Smooth muscle cell (in vitro differentiated cells): ENCODE measurements at regions not wholly inside any gene's neighbourhood (a gene's known extent, or its start where the extent isn't known, plus 50 kb on each side); places are given as distances from the start of the nearest gene placed in this dataset.
"Not testable (repeated sequence)": the region's sequence is repeated elsewhere in the genome, so short reads cannot be mapped to it uniquely, and the experiment has no call there.

Source experiments
- DNase-seq: peaks from one replicate; lab custom pipeline; 2025; ENCODE audit not compliant: unreplicated experiment; lab: John Stamatoyannopoulos, UW
- H2AFZ ChIP-seq: fragments of 200-600 bp; sonication (generic); 2 replicates; pipeline ENCODE4 v1.6.0; 2016; ENCODE audit warnings: antibody characterized with exemption, low read depth, mild to moderate bottlenecking
- H3F3A ChIP-seq: fragments of 200-600 bp; sonication (generic); 2 replicates; pipeline ENCODE4 v1.6.0; 2017; ENCODE audit warnings: antibody characterized with exemption, low read depth
- H3K27ac ChIP-seq: fragments of 200-600 bp; sonication (generic); 2 replicates; pipeline ENCODE4 v1.5.1; 2016; ENCODE audit warnings: low read depth, mild to moderate bottlenecking
- H3K27me3 ChIP-seq: fragments of 200-600 bp; sonication (generic); 2 replicates; pipeline ENCODE4 v1.6.1; 2016; ENCODE audit warnings: low read depth, mild to moderate bottlenecking
- H3K36me3 ChIP-seq: fragments of 200-600 bp; sonication (generic); 2 replicates; pipeline ENCODE4 v1.5.1; 2016; ENCODE audit warnings: low read depth
- H3K4me1 ChIP-seq: fragments of 200-600 bp; sonication (generic); 2 replicates; pipeline ENCODE4 v1.5.1; 2016; ENCODE audit warnings: low read depth
- H3K4me2 ChIP-seq: fragments of 200-600 bp; sonication (generic); 2 replicates; pipeline ENCODE4 v1.6.0; 2016; ENCODE audit warnings: mild to moderate bottlenecking
- H3K4me3 ChIP-seq: fragments of 200-600 bp; sonication (generic); 2 replicates; pipeline ENCODE4 v1.5.1; 2016; ENCODE audit warnings: mild to moderate bottlenecking
- H3K79me2 ChIP-seq: fragments of 200-600 bp; sonication (generic); 2 replicates; pipeline ENCODE4 v1.6.0; 2016; ENCODE audit warnings: low read depth, mild to moderate bottlenecking
- H3K9ac ChIP-seq: fragments of 200-600 bp; sonication (generic); 2 replicates; pipeline ENCODE4 v1.6.0; 2016; ENCODE audit warnings: low read depth
- H3K9me3 ChIP-seq: fragments of 200-600 bp; sonication (generic); replicated peaks from 2 replicates; pipeline ENCODE4 v1.5.1; 2016; ENCODE audit warnings: low read depth
- H4K20me1 ChIP-seq: fragments of 200-600 bp; sonication (generic); 2 replicates; pipeline ENCODE4 v1.6.0; 2016; ENCODE audit warnings: low read depth
- CTCF ChIP-seq: fragments of 200-600 bp; sonication (generic); IDR thresholded peaks from 2 replicates; pipeline ENCODE4 v1.5.1; 2017; ENCODE audit warnings: borderline replicate concordance, mild to moderate bottlenecking, antibody characterized with exemption; ENCODE audit not compliant: insufficient read depth, poor library complexity, severe bottlenecking
- WGBS: methylation state at CpG from one replicate; pipeline ENCODE4 v1.1.7; 2016; ENCODE audit warnings: low lambda C conversion rate; 5-methylcytosine and 5-hydroxymethylcytosine counted together

GRCh38 chr6:169915769-169916550, 164.5 kb downstream of the ERMARD start:
- no peaks in the 10 kb centered on the region for H4K20me1 ChIP-seq
- H3F3A ChIP-seq, result no peaks in the 10 kb centered on the region
- H3K4me3 ChIP-seq, result no peak overlapping the region
- no peak overlapping the region for H3K9ac ChIP-seq
- no peaks in the 10 kb centered on the region for H3K79me2 ChIP-seq
- no peak overlapping the region for H3K4me2 ChIP-seq
- no peak for DNase-seq
- H3K27ac ChIP-seq, result no peak overlapping the region
- no peak overlapping the region for H2AFZ ChIP-seq
- peaks cover 7% of the 10 kb centered on the region for H3K27me3 ChIP-seq
- no peak for TF ChIP-seq CTCF
- no peaks in the 10 kb centered on the region for H3K36me3 ChIP-seq
- H3K4me1 ChIP-seq, result no peaks in the 10 kb centered on the region
- H3K9me3 ChIP-seq, result no peaks in the 10 kb centered on the region
- 90% methylated on average over 22 of the region's 22 CpGs for WGBS

GRCh38 chr6:169913745-169914144, 162.3 kb downstream of the ERMARD start:
- not testable (repeated sequence) for H3K4me3 ChIP-seq, H3K36me3 ChIP-seq, H3K4me2 ChIP-seq, H3F3A ChIP-seq, H3K9ac ChIP-seq, DNase-seq, H4K20me1 ChIP-seq, H2AFZ ChIP-seq, H3K27ac ChIP-seq, H3K79me2 ChIP-seq, H3K9me3 ChIP-seq, H3K4me1 ChIP-seq
- WGBS, result 93% methylated on average over 3 of the region's 3 CpGs
- peaks cover 18% of the 10 kb centered on the region for H3K27me3 ChIP-seq

- no peaks in the 10 kb centered on the region for H3K79me2 ChIP-seq
- H3K27me3 ChIP-seq, result peaks cover 18% of the 10 kb centered on the region
- no peak for TF ChIP-seq CTCF
- H3K36me3 ChIP-seq, result no peaks in the 10 kb centered on the region
- H3K4me1 ChIP-seq, result no peaks in the 10 kb centered on the region
- no peaks in the 10 kb centered on the region for H3F3A ChIP-seq
- 73% methylated on average over 4 of the region's 4 CpGs for WGBS
- H2AFZ ChIP-seq, result no peak overlapping the region
- H3K4me2 ChIP-seq, result no peak overlapping the region
- no peak overlapping the region for H3K4me3 ChIP-seq
- no peaks in the 10 kb centered on the region for H3K9me3 ChIP-seq
- no peak overlapping the region for H3K9ac ChIP-seq
- DNase-seq, result no peak
- no peaks in the 10 kb centered on the region for H4K20me1 ChIP-seq
- no peak overlapping the region for H3K27ac ChIP-seq
These were observed 161.7 kb downstream of the ERMARD start for GRCh38 chr6:169913096-169913638.

- no peaks in the 10 kb centered on the region for H3K4me1 ChIP-seq
- no peaks in the 10 kb centered on the region for H4K20me1 ChIP-seq
- H3K79me2 ChIP-seq, result no peaks in the 10 kb centered on the region
- no peak overlapping the region for H3K4me3 ChIP-seq
- H2AFZ ChIP-seq, result no peak overlapping the region
- 92% methylated on average over 21 of the region's 21 CpGs for WGBS
- no peaks in the 10 kb centered on the region for H3F3A ChIP-seq
- no peak overlapping the region for H3K27ac ChIP-seq
- H3K27me3 ChIP-seq, result peaks cover 18% of the 10 kb centered on the region
- no peak for TF ChIP-seq CTCF
- no peaks in the 10 kb centered on the region for H3K9me3 ChIP-seq
- H3K36me3 ChIP-seq, result no peaks in the 10 kb centered on the region
- DNase-seq, result no peak
- H3K9ac ChIP-seq, result no peak overlapping the region
- H3K4me2 ChIP-seq, result no peak overlapping the region
These were observed 161.1 kb downstream of the ERMARD start for GRCh38 chr6:169912266-169913095.
